DND-41 (cell line): ENCODE measurements at regions not wholly inside any gene's neighbourhood (a gene's known extent, or its start where the extent isn't known, plus 50 kb on each side); places are given as distances from the start of the nearest gene placed in this dataset.

Source experiments
- CTCF ChIP-seq: IDR thresholded peaks from 2 replicates; pipeline ENCODE4 v1.5.1; 2012; ENCODE audit warnings: borderline replicate concordance, low read length, moderate library complexity, mild to moderate bottlenecking; ENCODE audit not compliant: poor library complexity, severe bottlenecking; ENCODE audit errors: extremely low read depth
- EZH2 ChIP-seq: IDR thresholded peaks from 3 replicates; pipeline ENCODE4 v1.6.1; 2012; ENCODE audit warnings: borderline replicate concordance, low read depth, mild to moderate bottlenecking, moderate library complexity, low read length, inconsistent platforms; ENCODE audit not compliant: severe bottlenecking

- TF ChIP-seq CTCF (no peak), EZH2 (no peak)
Measured at GRCh38 chr2:42918671-42919318, 126.4 kb upstream of the HAAO start.
